HG02623 (cell line): ENCODE measurements at regions not wholly inside any gene's neighbourhood (a gene's known extent, or its start where the extent isn't known, plus 50 kb on each side); places are given as distances from the start of the nearest gene placed in this dataset.
"Not testable (repeated sequence)": the region's sequence is repeated elsewhere in the genome, so short reads cannot be mapped to it uniquely, and the experiment has no call there.

Experiments
- ATAC-seq: cut with Tn5 transposase; IDR thresholded peaks from one replicate; pipeline ENCODE4 v1.9.1; 2021; ENCODE audit warnings: moderate library complexity; ENCODE audit not compliant: unreplicated experiment

DNA sequence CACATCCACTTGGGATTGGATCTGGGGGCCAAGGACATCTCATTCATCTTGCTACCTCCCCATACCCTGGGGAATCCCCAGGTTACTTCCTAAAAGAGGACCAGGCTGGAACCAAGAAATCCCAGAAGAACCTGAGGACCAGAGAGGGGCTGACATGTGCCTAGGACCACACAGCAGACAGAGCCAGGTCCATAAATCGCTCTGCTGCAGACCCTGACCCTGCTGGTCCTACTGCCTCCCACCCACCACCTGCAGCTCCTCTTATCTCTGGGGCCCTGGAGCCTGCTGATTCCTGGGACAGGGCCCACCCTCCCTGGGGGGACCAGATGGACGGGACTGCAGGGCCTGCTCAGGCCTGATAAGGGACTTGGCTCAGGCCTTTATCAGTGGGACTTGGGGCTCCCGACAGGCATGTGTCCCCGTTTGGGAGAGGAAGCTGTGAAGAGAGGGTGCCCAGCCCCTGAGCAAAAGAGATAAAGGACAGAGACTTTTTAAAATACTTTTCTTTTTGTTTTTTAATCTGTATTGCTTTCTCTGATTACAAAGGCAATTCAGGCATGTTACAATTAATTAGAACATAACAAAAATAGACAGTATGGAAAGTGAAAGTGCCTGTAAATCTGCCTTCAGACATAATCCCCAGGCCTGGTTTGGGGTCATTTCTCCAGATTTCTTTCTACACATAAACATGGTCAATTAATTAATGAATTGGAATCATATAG lies 101.3 kb upstream of the LARP1 start:
- no peak for ATAC-seq

- ATAC-seq, result no peak
Observed at GRCh38 chr5:154653418-154653763, 101.8 kb upstream of the LARP1 start.

- no peak for ATAC-seq
Observed at GRCh38 chr5:154652746-154653417, 102.3 kb upstream of the LARP1 start.

DNA sequence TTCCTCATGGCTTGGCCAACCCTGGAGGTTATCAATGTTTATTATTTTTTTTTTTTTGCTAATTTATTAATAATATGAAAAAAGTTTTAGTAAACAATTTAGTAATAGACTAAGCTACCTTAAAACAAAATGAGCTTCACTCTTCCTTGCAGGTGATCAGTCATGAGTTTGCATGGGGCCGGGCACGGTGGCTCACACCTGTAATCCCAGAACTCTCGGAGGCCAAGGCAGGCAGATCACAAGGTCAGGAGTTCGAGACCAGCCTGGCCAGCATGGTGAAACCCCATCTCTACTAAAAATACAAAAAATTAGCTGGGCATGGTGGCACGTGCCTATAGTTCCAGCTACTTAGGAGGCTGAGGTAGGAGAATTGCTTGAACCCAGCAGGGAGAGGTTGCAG lies 103.4 kb upstream of the LARP1 start:
- not testable (repeated sequence) for ATAC-seq

- no peak for ATAC-seq
Observed at GRCh38 chr5:154648706-154649105, 106.5 kb upstream of the LARP1 start.

DNA sequence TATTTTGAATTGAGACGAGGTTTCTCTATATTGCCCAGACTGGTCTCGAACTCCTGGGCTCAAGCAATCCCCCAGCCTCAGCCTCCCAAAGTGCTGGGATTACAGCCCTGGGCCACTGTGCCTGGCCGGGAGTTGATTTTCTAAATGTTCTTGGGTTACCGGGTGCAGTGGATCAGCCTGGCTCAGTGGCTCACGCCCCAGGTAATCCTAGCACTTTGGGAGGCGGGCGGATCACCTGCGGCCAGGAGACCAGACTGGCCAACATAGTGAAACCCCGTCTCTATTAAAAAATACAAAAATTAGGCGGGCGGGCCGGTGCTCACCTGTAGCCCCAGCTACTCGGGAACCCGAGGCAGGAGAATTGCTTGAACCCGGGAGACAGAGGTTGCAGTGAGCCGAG lies 106.9 kb upstream of the LARP1 start:
- ATAC-seq, result no peak

DNA sequence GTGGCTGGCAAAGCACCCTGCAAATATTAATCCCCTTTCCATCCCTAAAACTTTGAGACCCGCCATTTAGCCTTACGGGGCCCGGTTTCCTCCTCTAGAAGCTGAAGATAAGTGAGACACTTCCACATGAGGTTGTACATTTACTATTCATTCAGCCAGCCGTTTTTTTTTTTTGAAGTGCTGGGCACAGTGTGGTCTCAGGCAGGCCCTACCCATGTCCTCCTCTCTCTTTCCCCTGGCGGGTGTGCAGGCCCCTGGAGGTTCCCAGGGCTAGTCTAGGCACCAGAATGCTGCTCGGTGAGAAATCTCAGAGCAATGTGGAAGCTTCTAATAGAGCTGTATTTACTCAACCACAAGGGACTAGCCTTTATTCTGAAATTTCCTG lies 107.4 kb upstream of the LARP1 start:
- ATAC-seq, result no peak

DNA sequence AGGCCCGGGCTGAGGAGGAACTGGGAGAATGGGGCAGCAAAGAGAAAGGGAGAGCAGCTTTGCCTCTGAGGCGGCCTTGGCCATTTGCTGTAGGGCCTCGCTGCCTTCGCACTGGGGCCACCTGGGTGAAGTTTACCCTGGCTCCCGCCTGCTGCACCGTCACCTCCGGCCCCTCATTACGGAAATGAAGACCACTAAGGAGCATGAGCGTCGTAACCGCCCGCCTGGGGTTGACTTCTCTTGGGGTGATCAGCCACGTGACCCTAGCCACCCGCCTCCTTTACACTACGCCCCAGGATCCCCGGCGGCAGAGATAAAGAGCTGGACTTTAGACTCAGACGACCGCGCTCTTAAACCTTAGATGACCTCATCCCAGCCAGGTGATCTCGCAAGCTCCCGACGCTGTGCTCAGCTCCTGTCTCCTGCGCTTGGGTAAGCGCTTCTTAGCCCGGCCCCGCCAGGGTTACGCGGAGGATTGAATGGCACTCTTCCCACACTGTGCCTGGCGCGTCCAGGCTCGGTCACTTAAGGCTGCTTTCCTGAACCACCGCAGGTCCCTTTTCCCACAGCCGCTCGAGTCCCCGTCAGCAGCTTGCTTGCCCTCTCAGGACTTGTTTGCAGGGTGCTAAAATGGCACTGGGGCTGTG lies 107.9 kb upstream of the LARP1 start:
- no peak for ATAC-seq

GRCh38 chr5:154646745-154647113 lies 108.4 kb upstream of the LARP1 start:
- no peak for ATAC-seq

- no peak for ATAC-seq
Observed at GRCh38 chr5:154644745-154645411, 110.3 kb upstream of the LARP1 start.

DNA sequence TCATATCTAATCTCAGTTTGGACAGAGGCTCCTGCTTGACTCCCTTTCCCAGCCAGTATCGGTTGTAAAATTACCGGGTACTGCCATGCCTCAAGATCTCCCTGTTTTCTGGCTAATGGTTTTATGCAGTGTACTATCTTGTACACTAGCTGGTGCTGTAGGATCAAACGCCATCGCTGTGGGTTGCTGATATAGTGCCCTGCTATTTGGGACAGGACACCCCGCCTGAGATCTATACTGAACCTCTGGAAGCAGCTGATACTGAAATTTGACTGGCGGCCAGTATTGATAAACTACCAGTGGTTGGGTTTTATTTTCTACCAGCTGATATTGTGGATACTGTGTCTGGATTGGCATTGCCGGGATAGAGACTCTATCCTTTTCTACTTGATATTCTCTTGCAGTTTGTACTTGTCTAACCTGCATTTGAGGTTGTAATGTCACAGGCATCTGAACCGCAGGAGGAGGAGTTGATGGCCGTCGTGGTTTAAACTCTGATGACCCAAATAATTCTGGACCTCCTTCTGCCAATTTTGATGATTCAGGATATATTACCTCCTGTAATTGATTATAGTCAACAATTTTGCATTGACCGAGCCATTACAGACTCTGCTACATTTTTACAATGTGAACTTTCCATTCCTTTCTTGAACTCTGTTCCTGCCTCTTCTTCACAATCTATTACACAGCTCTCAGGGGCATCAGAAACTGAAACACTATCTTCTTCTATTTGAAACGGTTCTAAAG lies 112.5 kb upstream of the LARP1 start:
- no peak for ATAC-seq

DNA sequence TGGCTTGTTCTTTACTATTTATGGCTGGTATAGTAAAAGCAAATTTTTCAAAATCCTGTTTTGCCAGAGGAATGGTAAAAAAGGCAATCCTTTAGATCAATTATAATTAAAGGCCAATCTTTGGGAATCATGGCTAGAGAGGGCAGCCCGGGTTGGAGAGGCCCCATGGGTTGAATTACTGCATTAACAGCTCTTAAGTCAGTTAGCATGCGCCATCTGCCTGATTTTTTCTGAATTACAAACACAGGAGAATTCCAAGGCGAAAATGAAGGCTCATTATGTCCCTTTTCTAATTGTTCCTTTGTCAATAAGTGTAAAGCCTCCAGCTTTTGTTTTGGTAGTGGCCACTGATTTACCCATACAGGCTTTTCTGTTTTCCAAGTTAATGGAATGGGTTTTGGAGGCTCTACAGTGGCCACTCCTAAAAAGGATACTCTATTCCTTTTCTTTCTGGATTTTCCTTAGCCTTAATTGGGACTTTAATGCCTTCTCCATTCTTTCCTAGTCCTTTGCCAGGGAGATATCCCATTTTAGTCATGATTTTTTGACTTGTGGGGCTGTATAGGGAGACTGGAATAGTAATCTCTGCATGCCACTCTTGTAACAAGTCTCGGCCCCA lies 114.9 kb upstream of the LARP1 start:
- not testable (repeated sequence) for ATAC-seq

- ATAC-seq, result not testable (repeated sequence)
Observed at GRCh38 chr5:154636786-154637185, 118.4 kb upstream of the LARP1 start.

GRCh38 chr5:154636271-154636670 lies 118.9 kb upstream of the LARP1 start:
- ATAC-seq, result not testable (repeated sequence)

- ATAC-seq, result not testable (repeated sequence)
Observed at GRCh38 chr5:154633744-154634143, 121.4 kb upstream of the LARP1 start.

GRCh38 chr5:154631141-154631540 lies 124.0 kb upstream of the LARP1 start:
- no peak for ATAC-seq

DNA sequence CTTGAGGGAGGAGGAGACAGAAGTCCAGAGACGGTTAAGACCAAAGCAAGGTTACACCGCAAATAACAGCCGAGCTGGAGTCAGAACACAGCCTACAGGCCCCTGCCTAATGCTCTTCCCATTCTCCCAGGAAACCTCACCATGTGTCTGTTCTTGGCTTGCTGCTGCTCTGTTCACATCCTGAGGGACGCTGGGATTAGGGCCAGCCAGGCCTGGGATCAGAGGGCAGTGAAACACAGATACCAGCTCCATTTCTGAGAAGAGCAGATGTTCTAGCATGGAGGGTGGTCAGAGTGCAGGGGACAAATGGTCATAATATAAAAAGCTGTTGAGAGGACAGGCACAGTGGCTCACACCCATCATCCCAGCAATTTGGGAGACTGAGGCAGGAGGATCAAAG lies 124.8 kb upstream of the LARP1 start:
- ATAC-seq, result no peak

DNA sequence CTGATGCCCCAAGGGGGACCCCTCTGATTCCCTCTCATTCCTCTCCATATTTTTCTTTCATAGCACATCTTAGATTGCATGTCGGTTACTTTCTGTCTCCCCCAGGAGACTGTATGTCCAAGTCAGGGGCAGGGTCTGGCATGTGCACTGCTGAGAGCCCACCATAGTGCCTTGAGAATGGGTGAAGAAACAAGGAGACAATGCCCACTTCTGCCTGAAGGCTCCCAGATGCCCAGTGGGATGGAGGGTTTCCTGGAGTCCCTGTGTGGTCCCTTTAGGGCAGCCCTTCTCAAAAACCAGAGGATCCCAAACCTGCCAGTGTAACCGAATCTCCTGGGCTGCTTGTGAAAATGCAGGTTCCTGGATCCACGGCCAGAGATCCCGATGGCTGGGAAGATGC lies 126.5 kb upstream of the LARP1 start:
- ATAC-seq, result no peak

DNA sequence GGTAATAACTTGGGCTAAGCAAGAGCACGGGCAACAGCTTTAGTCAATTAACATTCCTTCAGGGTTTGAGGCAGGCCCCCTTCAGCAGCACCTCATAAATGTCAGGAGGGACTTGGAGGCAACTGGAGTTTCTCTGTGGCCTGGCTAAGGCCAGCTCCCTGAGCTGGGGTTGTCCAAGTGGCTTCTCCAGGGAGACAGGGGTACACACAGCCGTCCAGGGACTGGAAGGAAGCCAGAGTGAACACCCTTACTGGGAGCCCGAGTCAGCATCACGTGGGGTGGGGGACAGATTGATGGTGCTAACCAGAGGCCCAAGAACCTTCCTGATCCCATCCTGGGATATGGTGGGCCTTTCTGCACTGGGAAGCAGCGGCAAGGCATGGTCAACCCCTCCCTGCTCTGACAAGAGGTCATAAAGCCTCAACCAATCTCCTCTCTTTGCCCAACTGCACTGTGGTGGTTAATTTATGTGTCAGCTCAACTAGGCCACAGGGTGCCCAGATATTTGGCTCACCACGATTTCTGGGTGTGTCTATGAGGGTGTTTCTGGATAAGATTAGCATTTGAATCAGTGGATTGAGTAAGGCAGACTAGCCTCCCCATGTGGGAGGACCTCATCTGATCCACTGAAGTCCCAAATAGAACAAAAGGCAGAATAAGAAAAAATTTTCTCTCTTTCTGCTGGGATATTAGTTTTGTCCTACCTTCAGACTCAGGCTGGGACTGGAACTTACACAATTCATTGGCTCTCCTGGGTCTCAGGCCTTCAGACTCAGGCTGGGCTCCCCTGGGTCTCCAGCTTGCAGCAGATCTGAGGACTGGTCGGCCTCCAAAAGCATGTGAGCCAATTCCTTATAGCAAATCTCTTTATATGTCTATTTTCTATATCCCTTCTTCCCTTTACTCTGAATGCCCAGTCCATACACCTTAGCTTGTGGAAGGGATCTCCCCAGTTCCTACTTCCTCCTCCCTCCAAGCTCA lies 127.2 kb upstream of the LARP1 start:
- no peak for ATAC-seq
